Amygdala (tissue), 56 donors: ENCODE measurements at regions not wholly inside any gene's neighbourhood (a gene's known extent, or its start where the extent isn't known, plus 50 kb on each side); places are given as distances from the start of the nearest gene placed in this dataset.

Experiments
- DNase-seq, 56 donors: peaks; one replicate each; lab custom pipeline; 2025; lab: John Stamatoyannopoulos, UW

- no peak for DNase-seq
Observed at GRCh38 chr4:36917413-36917812, 327.1 kb upstream of the NWD2 start.

- no peak for DNase-seq
Observed at GRCh38 chr4:36919721-36920120, 324.8 kb upstream of the NWD2 start.

DNA sequence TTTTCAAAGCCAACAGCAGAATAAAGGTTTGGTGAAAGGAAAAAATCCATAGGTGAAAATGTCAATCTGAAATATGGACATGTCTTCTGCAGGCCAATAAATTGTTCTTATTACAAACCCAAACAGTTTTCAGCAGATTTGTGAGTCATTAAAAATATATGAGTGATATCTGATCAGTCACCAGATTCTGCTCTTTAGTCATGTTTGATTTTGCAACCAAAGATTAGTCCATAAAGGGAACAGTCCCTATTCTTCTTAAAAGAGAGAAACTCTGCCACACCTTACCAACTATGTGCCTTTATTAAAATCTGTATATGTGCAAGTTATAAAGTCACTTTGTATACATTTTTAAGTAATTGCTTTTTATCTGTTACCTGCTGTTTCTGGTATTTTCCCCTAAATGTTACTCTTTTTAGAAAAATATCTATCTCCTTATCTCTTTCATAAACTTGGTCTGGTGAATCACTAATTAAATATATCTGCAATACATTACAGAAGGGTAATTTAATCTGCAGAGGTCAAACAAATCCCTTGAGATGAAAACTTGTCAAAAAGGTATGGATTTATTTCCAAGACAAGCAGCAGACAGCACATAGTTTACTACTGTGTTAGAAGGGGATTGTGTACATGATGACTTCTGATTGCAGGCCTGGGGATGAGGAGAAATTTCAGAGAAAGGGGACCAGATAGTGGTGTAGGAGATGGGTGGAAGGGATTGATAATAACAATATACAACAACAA, 322.9 kb upstream of the NWD2 start:
- no peak for DNase-seq

DNA sequence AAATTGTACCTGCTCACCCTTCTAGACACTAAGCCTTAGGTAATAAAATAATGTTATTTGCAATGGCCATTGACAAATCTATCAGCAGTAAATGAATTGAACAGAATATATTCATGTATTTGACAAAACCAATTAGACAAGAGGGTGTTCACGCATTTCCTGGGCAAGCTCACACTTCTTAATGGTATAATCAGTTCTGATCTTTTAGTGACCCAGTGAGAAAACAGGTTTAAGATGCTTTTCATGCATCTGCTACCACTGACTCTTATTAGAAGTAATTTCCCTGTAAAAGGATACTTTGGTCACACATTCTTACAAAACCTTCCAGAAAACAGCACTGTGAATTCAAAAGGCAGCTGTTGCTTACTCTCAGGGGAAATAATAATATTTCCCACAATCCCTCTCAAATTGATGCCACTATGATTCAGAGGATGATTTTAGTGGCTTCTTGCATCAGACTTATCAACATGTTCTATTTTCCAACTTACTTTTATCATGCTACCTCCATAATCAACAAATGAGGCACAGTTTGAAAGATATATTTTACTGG, 313.9 kb upstream of the NWD2 start:
- no peak for DNase-seq

DNA sequence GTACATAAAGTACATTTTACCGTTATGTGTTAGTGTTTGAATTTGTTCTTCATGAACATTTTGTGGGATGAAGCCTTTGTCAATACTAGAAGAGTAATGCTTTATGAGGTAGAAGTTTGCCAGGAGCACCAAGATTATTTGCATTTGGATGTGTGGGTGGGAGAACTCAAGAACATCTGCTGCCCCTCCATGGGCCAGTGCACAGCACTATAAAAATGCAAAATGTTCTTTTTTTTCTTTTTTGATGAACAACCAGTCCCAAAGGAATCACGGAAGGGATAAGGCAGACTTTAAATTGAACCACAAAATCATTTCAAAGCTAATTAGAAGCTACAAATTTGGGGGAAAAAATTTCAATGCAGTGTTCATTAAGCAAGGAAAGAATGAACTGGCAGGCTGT, 300.3 kb upstream of the NWD2 start:
- DNase-seq, result peak in 1 of 56 donors; percentile 1

GRCh38 chr4:36961420-36961819, 283.1 kb upstream of the NWD2 start:
- DNase-seq, result no peak

DNA sequence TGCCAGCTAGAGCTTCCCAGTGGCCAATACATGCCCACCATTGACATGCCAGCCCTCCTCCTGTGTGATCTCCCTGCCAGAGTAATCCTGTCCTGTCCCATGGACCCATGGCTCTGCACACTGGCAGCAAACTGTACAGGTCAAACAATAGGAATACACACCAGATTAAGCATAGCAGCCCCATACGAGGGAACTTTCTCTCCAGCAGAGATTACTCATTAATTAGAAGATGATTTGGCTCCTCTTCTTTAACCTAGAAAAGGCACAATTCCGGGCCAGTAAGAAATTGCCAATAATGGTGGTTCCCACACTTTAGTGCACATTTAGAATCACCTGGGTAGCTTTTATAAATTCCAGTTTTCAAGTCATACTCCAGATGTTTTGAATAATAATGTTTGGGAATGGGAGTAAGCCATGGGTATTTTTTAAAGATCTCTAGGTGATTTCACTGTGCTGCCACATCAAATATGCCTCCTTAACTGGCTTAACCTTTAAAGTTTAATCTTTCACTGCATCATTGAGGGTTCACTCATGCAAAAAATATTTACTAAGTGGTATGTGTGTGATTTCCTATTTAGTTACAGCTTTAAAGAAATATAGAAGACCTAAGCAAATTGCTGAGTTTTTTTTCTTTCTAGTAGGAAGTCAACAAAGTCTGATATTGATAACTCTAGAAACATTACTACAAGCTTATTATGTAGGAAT, 277.6 kb upstream of the NWD2 start:
- no peak for DNase-seq

- DNase-seq, result no peak
Observed at GRCh38 chr4:36979533-36979932, 265.0 kb upstream of the NWD2 start.

DNA sequence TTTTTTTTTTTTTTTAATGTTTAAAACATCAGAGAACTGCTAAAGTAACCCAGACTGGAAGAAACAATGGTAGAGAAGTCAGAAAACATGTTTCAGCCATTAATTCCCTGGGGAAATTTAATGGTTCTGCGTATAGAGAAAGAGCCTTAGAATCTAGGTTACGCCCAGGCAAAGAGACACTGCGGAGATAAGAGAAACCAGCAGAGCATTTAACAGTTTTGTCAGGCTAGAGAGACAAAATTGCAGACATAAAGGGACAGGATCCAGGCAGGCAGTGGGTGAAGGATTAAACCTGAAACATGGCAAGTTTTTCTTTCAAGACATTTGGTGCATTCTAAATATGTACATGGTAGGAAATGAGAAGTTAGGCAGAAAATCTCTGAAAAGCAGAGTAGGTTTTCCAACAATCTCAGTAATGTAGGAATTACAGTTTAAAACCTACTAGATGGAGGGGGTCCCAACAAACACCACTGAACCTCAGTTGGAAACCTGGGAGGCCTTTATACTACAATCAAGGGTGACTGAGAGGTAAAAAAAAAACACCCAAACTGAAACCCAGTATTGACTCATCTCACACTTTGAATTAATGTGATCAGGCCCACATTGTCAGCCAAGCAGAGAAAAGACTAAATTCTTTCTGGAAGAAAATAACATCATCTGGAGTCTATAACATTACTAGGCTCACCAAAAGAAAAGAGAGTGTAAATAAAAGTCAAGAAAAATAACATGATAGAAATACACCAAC, 254.2 kb upstream of the NWD2 start:
- DNase-seq, result no peak

- DNase-seq, result no peak
Observed at GRCh38 chr4:36997727-36998126, 246.8 kb upstream of the NWD2 start.

- DNase-seq, result no peak
Observed at GRCh38 chr4:37000281-37000680, 244.3 kb upstream of the NWD2 start.

DNA sequence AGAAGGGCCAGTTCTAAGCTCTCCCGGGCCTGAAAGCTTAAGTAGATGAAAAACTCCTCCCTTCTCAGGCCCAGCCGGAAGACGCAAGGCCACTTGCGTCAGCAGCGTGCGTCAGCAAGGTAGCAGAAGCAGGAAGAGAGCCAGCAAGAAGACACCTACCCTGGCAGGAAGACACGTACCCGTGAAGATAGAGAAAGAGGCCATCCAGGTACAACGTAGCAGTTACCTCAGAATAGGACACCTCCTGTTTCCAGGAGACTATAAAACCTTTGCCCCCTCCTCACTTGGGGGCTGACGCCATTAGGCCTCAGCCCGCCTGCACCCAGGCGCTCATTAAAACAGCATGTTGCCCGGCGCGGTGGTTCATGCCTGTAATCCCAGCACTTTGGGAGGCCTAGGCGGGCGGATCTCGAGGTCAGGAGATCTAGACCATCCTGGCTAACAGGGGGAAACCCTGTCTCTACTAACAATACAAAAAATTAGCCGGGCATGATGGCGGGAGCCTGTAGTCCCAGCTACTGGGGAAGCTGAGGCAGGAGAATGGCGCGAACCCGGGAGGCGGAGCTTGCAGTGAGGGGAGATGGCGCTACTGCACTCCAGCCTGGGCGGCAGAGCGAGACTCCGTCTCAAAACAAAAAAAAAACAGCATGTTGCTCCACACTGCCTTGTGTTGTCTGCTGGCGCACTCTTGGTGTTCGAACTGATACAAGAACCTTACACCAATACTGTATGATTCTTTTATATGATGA, 242.7 kb upstream of the NWD2 start:
- no peak for DNase-seq

GRCh38 chr4:37002625-37003024, 241.9 kb upstream of the NWD2 start:
- no peak for DNase-seq

GRCh38 chr4:37008199-37008598, 236.3 kb upstream of the NWD2 start:
- DNase-seq, result no peak

DNA sequence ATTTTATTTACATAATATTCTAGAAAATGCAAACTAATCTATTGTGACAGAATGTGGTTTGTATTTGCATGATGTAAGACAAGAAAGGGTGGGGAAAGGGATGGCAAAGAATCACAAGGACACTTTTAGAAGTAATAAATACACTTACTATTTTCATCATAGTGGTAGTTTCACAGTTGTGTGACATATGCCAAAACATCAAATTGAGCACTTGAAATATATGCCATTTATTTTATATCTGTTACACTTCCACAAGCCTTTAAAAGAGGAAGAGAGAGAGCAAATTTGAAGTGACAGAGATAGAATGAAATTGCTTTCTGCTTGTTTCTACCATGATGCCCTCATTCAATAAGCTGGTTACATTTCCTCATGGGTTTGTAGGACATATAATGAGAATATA, 230.0 kb upstream of the NWD2 start:
- no peak for DNase-seq

GRCh38 chr4:37015391-37015790, 229.2 kb upstream of the NWD2 start:
- DNase-seq, result no peak

GRCh38 chr4:37023504-37023903, 221.0 kb upstream of the NWD2 start:
- DNase-seq, result no peak

DNA sequence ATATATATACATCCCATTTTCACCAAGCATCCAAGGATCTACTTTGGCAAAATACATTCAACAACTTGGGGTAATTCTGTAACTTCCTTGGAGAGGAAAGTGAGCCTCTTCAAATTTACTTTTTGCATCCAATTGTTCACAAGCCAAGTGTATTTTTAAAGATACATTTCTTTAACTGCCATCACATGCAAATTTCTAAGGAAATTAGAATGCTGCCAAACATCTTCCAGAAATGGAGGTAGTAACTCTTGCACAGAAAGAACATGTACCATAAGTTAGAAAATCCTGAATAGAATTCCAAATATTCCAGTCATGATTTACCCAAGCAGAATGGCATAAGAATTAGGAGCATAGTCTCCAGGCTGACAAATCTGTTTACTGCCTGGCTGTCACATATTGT, 220.5 kb upstream of the NWD2 start:
- no peak for DNase-seq

DNA sequence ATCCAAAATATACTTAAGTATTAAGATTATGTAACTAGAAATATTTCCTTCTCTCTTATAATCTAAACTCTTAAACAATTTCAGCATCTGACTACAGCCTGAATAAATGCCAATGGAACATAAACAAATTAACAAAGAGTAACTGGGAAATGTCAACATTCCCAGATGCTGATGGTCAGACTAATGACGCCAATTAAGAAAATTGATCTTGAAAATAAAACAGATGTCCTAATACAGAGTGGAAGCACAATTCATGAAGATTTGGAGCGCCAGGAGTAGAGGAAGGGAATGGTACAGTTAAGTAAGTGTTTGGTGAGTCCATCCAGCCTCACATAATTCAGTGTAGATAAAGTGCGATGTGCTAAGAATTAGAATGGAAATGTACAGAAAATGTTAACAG, 203.7 kb upstream of the NWD2 start:
- no peak for DNase-seq

GRCh38 chr4:37043342-37043741, 201.2 kb upstream of the NWD2 start:
- no peak for DNase-seq

DNA sequence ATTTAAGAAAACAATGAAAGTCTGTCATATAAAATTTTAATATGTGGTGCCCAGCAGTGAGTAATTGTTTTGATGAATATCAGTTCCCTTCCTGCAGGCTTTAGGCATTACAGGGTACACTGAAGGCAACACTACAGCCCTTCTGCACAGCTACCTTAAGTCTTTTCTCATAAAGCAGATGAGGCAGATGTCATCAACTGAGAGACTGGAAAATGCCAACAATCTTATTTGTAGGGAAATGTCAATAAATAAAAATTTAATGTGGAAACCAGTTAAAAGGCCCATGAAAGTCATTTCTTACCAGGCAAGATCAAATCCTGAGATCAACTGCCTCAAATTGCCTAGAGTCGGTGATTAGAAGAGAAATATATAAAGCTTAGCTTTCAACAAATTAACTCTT, 193.4 kb upstream of the NWD2 start:
- DNase-seq, result no peak
